ENCODE measurements at regions not wholly inside any gene's neighbourhood (a gene's known extent, or its start where the extent isn't known, plus 50 kb on each side); places are given as distances from the start of the nearest gene placed in this dataset.

- no peak overlapping the region for H3K27ac Mint-ChIP-seq
- ChIA-PET CTCF (interaction anchor here (0.5 to 0.9 kb wide), 2 partner anchors 469 to 674 kb away, joined by 3 read pairs; no protein-coding TSS in a partner anchor), POLR2A (no interaction called here)
- no peak overlapping the region for H3K4me3 Mint-ChIP-seq
- no peak for ATAC-seq
- H3K9me3 Mint-ChIP-seq, result no peaks in the 10 kb centered on the region
- TF ChIP-seq OVOL2 (CRISPR knock-in tag; IDR thresholded peaks at IDR 0.05; ENCODE audit: borderline replicate concordance), result no peak
- TF ChIP-seq SMAD3 (CRISPR knock-in tag; IDR thresholded peaks at IDR 0.05; ENCODE audit: borderline replicate concordance), result no peak
- TF ChIP-seq PRRX2 (CRISPR knock-in tag; IDR thresholded peaks at IDR 0.05), result no peak
- no peak for TF ChIP-seq ESRRA (CRISPR knock-in tag; IDR thresholded peaks at IDR 0.05; ENCODE audit: borderline replicate concordance)
- TF ChIP-seq ATF3 (CRISPR knock-in tag; conservative IDR thresholded peaks at IDR 0.05), result no peak
- no peak for TF ChIP-seq SP1 (CRISPR knock-in tag; conservative IDR thresholded peaks at IDR 0.05)
- TF ChIP-seq ZNF425 (CRISPR knock-in tag; conservative IDR thresholded peaks at IDR 0.05), result no peak
- no peak for TF ChIP-seq MAX (CRISPR knock-in tag; IDR thresholded peaks at IDR 0.05)
- no peak for TF ChIP-seq ZNF416 (CRISPR knock-in tag; IDR thresholded peaks at IDR 0.05)
- TF ChIP-seq ZNF263 (CRISPR knock-in tag; IDR thresholded peaks at IDR 0.05; ENCODE audit: low read depth), result no peak
- no peaks in the 10 kb centered on the region; the same call in 1 of the 2 replicates for H3K27me3 Mint-ChIP-seq (ENCODE audit: low read depth)
- H3K4me1 Mint-ChIP-seq, result no peaks in the 10 kb centered on the region
- H3K36me3 Mint-ChIP-seq, result no peaks in the 10 kb centered on the region
- no peak for DNase-seq (ENCODE audit: low spot score)
These were observed 425.4 kb downstream of the ETS1 start for GRCh38 chr11:128161994-128162393.

GRCh38 chr11:128161436-128161835, 425.9 kb downstream of the ETS1 start:
- no peak overlapping the region for H3K4me3 Mint-ChIP-seq
- H3K27ac Mint-ChIP-seq, result no peak overlapping the region
- no peak for DNase-seq (ENCODE audit: low spot score)
- H3K27me3 Mint-ChIP-seq (ENCODE audit: low read depth), result no peaks in the 10 kb centered on the region; the same call in 1 of the 2 replicates
- no peak for ATAC-seq
- H3K4me1 Mint-ChIP-seq, result no peaks in the 10 kb centered on the region
- H3K36me3 Mint-ChIP-seq, result no peaks in the 10 kb centered on the region
- H3K9me3 Mint-ChIP-seq, result no peaks in the 10 kb centered on the region
- ChIA-PET POLR2A (no interaction called here), CTCF (interaction anchor here (0.9 kb wide), 1 partner anchor 469 kb away, joined by 3 read pairs; no protein-coding TSS in a partner anchor)
- TF ChIP-seq ZNF671 (CRISPR knock-in tag; IDR thresholded peaks at IDR 0.05), result no peak
- TF ChIP-seq SP1 (CRISPR knock-in tag; conservative IDR thresholded peaks at IDR 0.05), result no peak
- TF ChIP-seq IRF2 (CRISPR knock-in tag; IDR thresholded peaks at IDR 0.05; ENCODE audit: borderline replicate concordance, low read depth), result no peak
- TF ChIP-seq SMAD3 (CRISPR knock-in tag; IDR thresholded peaks at IDR 0.05; ENCODE audit: borderline replicate concordance), result no peak
- no peak for TF ChIP-seq NR2C2 (CRISPR knock-in tag; IDR thresholded peaks at IDR 0.05)
- TF ChIP-seq ZNF138 (CRISPR knock-in tag; conservative IDR thresholded peaks at IDR 0.05), result no peak
- no peak for TF ChIP-seq ZNF281 (CRISPR knock-in tag; IDR thresholded peaks at IDR 0.05)
- no peak for TF ChIP-seq TEAD4 (CRISPR knock-in tag; IDR thresholded peaks at IDR 0.05)
- TF ChIP-seq ESRRA (CRISPR knock-in tag; IDR thresholded peaks at IDR 0.05; ENCODE audit: borderline replicate concordance), result no peak
- TF ChIP-seq ZNF512 (CRISPR knock-in tag; IDR thresholded peaks at IDR 0.05; ENCODE audit: borderline replicate concordance), result no peak
- no peak for TF ChIP-seq PRRX2 (CRISPR knock-in tag; IDR thresholded peaks at IDR 0.05)
- TF ChIP-seq ARID4B (CRISPR knock-in tag; IDR thresholded peaks at IDR 0.05; ENCODE audit: borderline replicate concordance), result no peak
- no peak for TF ChIP-seq E2F4 (CRISPR knock-in tag; IDR thresholded peaks at IDR 0.05; ENCODE audit: borderline replicate concordance, low read depth)
- TF ChIP-seq MLX (CRISPR knock-in tag; IDR thresholded peaks at IDR 0.05), result no peak

All from WTC11 (cell line).